ENCODE measurements at regions not wholly inside any gene's neighbourhood (a gene's known extent, or its start where the extent isn't known, plus 50 kb on each side); places are given as distances from the start of the nearest gene placed in this dataset.

GRCh38 chr10:71157435-71157834 is 54.9 kb upstream of the UNC5B start:
- TF ChIP-seq CTCF (IDR thresholded peaks at IDR 0.05) (no peak), EZH2 (IDR thresholded peaks at IDR 0.05; ENCODE audit: borderline replicate concordance, insufficient read depth, low read depth, low read length, poor library complexity, severe bottlenecking) (no peak)
